Mesodermal cell (in vitro differentiated cells): ENCODE measurements at regions not wholly inside any gene's neighbourhood (a gene's known extent, or its start where the extent isn't known, plus 50 kb on each side); places are given as distances from the start of the nearest gene placed in this dataset.

ENCODE experiments used
- H3K27ac ChIP-seq: 2 replicates; pipeline ENCODE4 v1.7.0; 2013; ENCODE audit warnings: mild to moderate bottlenecking, low read depth, low read length, moderate library complexity; ENCODE audit not compliant: severe bottlenecking
- H3K36me3 ChIP-seq: 2 replicates; pipeline ENCODE4 v1.7.1; 2013; ENCODE audit warnings: mild to moderate bottlenecking, low read length, moderate library complexity; ENCODE audit not compliant: control insufficient read depth, insufficient read depth
- H3K4me1 ChIP-seq: one replicate; pipeline ENCODE4 v1.7.1; 2013; ENCODE audit warnings: mild to moderate bottlenecking, low read length; ENCODE audit not compliant: insufficient read depth, control insufficient read depth, poor library complexity, severe bottlenecking
- H3K4me3 ChIP-seq: 2 replicates; pipeline ENCODE4 v1.7.0; 2013; ENCODE audit warnings: low read length, control low read depth, mild to moderate bottlenecking; ENCODE audit not compliant: insufficient read depth, poor library complexity, severe bottlenecking; ENCODE audit errors: extremely low read depth
- H3K9me3 ChIP-seq: 2 replicates; pipeline ENCODE4 v1.7.1; 2013; ENCODE audit warnings: mild to moderate bottlenecking, low read length, moderate library complexity; ENCODE audit not compliant: control insufficient read depth
- WGBS, 2 experiments: methylation state at CpG; one replicate each; pipeline ENCODE4 v1.1.5; 2013; ENCODE audit warnings: missing lambda C conversion rate in 2 of 2; ENCODE audit not compliant: insufficient coverage in 2 of 2; 5-methylcytosine and 5-hydroxymethylcytosine counted together

- H3K27ac ChIP-seq: no peak overlapping the region
- WGBS, 2 experiments: 100% methylated on average over 1 of the region's 3 CpGs
- no peaks in the 10 kb centered on the region for H3K9me3 ChIP-seq
- H3K36me3 ChIP-seq: no peaks in the 10 kb centered on the region
- no peak overlapping the region for H3K4me3 ChIP-seq
- H3K4me1 ChIP-seq: no peaks in the 10 kb centered on the region
These were observed 129.3 kb upstream of the SMIM21 start for GRCh38 chr18:75556841-75557240.

GRCh38 chr18:75554644-75555185, 127.2 kb upstream of the SMIM21 start:
- Histone ChIP-seq H3K36me3 (no peaks in the 10 kb centered on the region), H3K9me3 (no peaks in the 10 kb centered on the region), H3K4me3 (no peak overlapping the region), H3K4me1 (no peaks in the 10 kb centered on the region), H3K27ac (no peak overlapping the region)
- WGBS, 2 experiments: 86 to 100% methylated on average over 1 of the region's 2 CpGs

GRCh38 chr18:75554176-75554575, 126.7 kb upstream of the SMIM21 start:
- WGBS, 2 experiments: 52 to 54% methylated on average over 7 of the region's 7 CpGs
- Histone ChIP-seq H3K9me3 (no peaks in the 10 kb centered on the region), H3K4me3 (no peak overlapping the region), H3K27ac (no peak overlapping the region), H3K4me1 (no peaks in the 10 kb centered on the region), H3K36me3 (no peaks in the 10 kb centered on the region)

GRCh38 chr18:75553021-75553420, 125.5 kb upstream of the SMIM21 start:
- Histone ChIP-seq H3K27ac (no peak overlapping the region), H3K36me3 (no peaks in the 10 kb centered on the region), H3K4me1 (no peaks in the 10 kb centered on the region), H3K9me3 (no peaks in the 10 kb centered on the region), H3K4me3 (no peak overlapping the region)
- WGBS, 2 experiments: 93 to 97% methylated on average over 6 to 7 of the region's 8 CpGs

DNA sequence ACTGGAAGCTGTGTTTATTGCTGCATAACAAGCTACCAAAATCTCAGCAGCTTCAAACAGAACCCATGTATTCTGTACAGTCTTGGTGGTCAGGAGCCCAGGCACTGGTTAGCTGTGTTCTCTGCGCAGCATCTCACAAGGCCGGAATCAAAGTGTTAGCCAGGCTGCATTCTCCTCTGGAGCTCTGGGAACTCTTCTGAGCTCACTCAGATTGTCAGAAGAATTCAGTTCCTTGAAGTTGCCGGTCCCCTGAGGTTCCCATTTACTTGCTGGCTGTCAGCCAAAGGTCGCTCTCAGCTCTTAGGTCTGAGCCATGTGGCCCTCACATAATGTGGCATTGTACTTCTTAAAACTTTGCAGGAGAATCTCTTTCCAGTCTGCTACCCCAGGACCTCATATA, 123.6 kb upstream of the SMIM21 start:
- Histone ChIP-seq H3K4me3 (no peak overlapping the region), H3K36me3 (no peaks in the 10 kb centered on the region), H3K4me1 (no peaks in the 10 kb centered on the region), H3K27ac (no peak overlapping the region), H3K9me3 (no peaks in the 10 kb centered on the region)
- 76 to 85% methylated on average over 4 of the region's 4 CpGs for WGBS, 2 experiments

DNA sequence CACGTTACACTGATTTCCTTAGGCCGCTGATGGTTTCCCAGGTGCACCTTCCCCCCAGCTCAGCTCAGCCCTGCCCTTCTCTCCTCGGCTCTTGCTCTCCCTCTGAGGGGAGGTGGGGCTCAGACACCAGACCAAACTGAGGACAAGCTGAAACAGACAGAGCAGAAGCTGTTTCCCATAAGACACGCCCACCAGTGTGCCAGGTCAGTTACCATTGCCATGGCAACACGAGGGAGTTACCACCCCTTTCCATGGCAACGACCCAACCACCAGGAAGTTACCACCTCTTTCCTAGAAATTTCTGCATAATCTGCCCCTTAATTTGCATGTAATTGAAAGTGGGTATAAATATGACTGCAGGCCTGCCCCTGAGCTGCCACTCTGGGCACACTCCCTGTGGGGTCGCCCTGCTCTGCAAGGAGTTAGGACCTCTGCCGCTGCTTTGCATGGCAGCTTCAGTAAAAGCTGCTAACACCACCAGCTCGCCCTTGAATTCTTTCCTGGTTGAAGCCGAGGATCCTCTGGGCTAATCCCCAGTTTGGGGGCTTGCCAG, 120.9 kb upstream of the SMIM21 start:
- WGBS, 2 experiments: 85 to 89% methylated on average over 7 to 9 of the region's 10 CpGs
- H3K4me3 ChIP-seq: no peak overlapping the region

DNA sequence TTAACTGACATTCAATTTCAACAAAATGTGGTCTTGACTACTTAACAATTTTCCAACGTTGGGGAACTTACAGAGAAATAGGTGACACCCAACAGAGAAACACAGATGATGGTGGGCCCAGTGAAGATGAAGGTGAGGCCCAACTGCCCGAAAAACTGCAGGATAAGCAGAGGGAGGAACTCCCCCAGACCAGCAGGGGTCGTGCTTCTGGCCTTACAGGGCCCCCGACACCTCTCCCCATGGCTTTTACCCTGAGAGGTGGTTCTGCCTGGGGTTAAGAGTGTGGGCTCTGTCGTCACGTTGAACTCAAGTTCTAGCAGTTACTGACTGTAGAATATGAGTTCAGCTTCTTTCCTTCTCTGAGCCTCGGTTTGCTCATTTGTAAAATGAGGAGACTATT, 119.5 kb upstream of the SMIM21 start:
- 97 to 100% methylated on average over 1 to 5 of the region's 7 CpGs for WGBS, 2 experiments
- no peaks in the 10 kb centered on the region for H3K9me3 ChIP-seq
- H3K4me1 ChIP-seq: peaks cover 8% of the 10 kb centered on the region
- H3K36me3 ChIP-seq: no peaks in the 10 kb centered on the region
- H3K27ac ChIP-seq: no peak overlapping the region
- no peak overlapping the region for H3K4me3 ChIP-seq

More for the DNA sequence above, 120.9 kb upstream of the SMIM21 start:
- H3K36me3 ChIP-seq: no peaks in the 10 kb centered on the region
- H3K9me3 ChIP-seq: no peaks in the 10 kb centered on the region
- H3K27ac ChIP-seq: no peak overlapping the region
- H3K4me1 ChIP-seq: peaks cover 8% of the 10 kb centered on the region

- Histone ChIP-seq H3K27ac (peak overlapping the region; percentile 29), H3K9me3 (no peaks in the 10 kb centered on the region), H3K4me1 (peaks cover 8% of the 10 kb centered on the region), H3K4me3 (no peak overlapping the region), H3K36me3 (no peaks in the 10 kb centered on the region)
- WGBS, 2 experiments: 92 to 94% methylated on average over 5 to 6 of the region's 6 CpGs
These were observed 117.7 kb upstream of the SMIM21 start for GRCh38 chr18:75545189-75545588.

- Histone ChIP-seq H3K4me1 (peaks cover 8% of the 10 kb centered on the region), H3K27ac (peak overlapping the region; percentile 69)
- WGBS, 2 experiments: 93% methylated on average over 3 of the region's 5 CpGs; no CpG with 5 or more reads in 1 of the 2 experiments
These were observed 117.0 kb upstream of the SMIM21 start for GRCh38 chr18:75544496-75544895.

GRCh38 chr18:75544051-75544481, 116.6 kb upstream of the SMIM21 start:
- Histone ChIP-seq H3K9me3 (no peaks in the 10 kb centered on the region), H3K4me1 (peaks cover 8% of the 10 kb centered on the region), H3K36me3 (no peaks in the 10 kb centered on the region), H3K27ac (peak overlapping the region; percentile 69), H3K4me3 (no peak overlapping the region)
- 80 to 93% methylated on average over 1 to 9 of the region's 10 CpGs for WGBS, 2 experiments

More at GRCh38 chr18:75544496-75544895, 117.0 kb upstream of the SMIM21 start:
- H3K36me3 ChIP-seq: no peaks in the 10 kb centered on the region
- no peak overlapping the region for H3K4me3 ChIP-seq
- H3K9me3 ChIP-seq: no peaks in the 10 kb centered on the region

- no peak overlapping the region for H3K27ac ChIP-seq
- no peak overlapping the region for H3K4me3 ChIP-seq
- WGBS, 2 experiments: 80% methylated on average over 1 of the region's 2 CpGs; no CpG with 5 or more reads in 1 of the 2 experiments
- no peaks in the 10 kb centered on the region for H3K9me3 ChIP-seq
- no peaks in the 10 kb centered on the region for H3K4me1 ChIP-seq
- no peaks in the 10 kb centered on the region for H3K36me3 ChIP-seq
These were observed 111.2 kb upstream of the SMIM21 start for GRCh38 chr18:75538727-75539126.
